GM19452 (cell line): ENCODE measurements at regions not wholly inside any gene's neighbourhood (a gene's known extent, or its start where the extent isn't known, plus 50 kb on each side); places are given as distances from the start of the nearest gene placed in this dataset.
"Not testable (repeated sequence)": the region's sequence is repeated elsewhere in the genome, so short reads cannot be mapped to it uniquely, and the experiment has no call there.

ENCODE experiments used
- ATAC-seq: cut with Tn5 transposase; IDR thresholded peaks from one replicate; pipeline ENCODE4 v1.9.1; 2021; ENCODE audit not compliant: unreplicated experiment

DNA sequence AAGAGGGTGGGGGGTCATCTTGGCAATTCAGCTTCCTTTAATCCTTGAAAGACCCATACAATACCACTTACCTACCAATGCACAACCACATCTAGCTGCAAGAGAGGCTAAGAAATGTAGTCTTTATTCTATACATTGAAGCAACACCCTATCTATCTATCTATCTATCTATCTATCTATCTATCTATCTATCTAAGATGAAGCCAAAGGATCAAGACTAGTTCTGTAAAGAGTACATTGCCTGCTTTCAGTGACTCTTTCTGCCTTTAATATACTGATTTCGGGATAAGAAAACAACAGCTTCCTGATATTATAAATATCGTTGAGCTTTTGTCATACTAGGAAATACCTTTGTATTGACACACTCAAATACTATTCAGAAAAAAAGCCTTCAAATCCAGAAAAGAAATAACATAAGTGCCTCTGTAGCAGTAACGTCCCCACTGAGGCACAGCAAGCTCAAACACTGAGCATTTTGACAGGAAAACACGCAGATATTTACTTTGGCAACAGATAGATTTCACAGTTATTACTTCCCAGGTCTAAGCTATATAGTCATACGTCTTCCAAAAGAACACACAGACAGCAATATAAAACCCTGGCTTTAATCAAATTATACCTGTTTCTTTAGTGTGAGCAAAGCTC is 139.4 kb upstream of the SERTAD2 start:
- ATAC-seq: no peak

DNA sequence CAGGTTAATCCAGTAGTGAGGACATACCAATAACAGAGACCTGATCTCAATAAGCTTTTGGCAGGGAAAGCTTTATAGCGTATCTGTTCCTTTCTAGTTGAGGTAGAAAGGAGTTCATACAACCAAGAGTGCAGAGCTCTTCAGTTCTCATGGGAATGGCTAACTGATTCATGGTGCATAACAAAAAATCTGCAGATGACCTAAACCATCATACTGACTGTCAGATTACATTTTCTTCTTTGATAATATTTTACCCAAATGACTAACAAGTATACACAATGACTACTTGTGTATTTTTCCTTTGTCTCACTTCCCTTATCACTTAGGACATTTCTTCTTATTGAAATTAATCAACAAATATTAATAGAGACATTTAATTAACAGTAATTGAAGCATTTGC is 140.0 kb upstream of the SERTAD2 start:
- ATAC-seq: no peak

DNA sequence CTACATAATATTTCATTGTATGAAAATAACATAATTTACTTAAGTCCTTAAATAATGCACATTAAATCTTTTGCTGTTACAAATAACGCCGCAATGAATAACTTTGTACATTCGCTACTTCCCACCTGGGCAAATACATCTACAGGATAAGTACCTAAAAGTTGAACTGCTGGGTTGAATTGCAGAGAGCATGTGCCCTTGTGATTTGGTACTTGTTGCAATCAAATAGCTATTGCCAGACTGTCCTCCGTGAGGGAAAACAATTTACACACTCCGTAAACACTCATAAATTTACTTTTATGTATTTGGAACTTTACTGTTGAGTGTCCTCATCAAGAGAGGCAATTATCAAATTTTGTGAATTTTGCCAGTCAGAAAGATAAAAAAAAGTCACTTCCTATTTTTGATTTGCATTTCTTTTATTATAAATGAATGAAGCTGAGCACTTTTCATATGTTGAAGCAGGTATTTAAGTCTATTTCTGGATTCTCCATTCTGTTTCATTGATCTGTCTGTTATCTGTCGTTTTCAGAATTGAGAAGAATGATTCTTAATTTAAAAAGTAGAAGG is 140.8 kb upstream of the SERTAD2 start:
- no peak for ATAC-seq

DNA sequence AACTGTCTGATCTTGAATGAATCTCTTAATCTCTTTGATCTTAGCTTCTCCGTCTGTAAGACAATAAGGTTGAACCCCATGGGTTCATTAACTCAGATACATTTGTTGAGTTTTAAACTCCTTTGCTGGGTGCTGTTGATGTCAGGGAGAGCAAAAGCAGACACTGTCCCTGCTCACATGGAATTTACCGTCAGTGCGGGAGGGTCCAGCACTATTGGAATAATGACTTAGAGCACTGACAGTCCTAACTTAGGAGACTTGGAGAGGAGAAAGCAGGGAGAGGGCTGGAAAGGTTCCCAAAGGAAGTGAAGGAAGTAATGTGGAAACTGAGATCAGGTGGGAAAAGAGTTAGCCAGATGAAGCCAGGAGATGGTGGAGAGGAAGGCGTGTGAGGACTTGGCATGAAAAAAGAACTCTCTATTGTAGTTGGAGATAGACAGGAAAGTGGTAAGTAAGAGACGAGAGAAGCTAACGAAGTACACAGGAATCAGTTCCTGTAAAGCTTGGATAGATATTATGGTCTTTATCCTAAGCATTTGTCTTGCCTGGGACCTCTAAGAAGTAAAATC is 141.4 kb upstream of the SERTAD2 start:
- no peak for ATAC-seq

DNA sequence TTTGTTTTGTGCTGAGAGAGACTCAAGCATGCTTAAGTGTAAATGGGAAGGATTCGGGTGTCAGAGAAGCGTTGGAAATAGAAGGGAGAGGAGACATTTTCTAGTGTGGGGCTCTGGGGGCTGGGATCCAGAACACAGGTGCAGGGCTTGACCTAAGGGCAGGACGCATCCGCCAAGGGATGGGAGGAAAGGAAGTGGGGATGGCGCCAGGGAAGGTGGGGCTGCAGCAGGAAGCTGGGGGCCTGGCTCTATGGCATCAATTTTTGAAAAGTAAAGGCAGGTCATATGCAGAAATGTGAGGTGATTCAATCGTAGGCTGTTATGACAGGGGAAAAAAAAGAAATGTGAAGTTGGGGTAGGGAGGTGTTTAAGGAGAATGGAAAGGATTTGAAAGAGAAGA is 143.2 kb upstream of the SERTAD2 start:
- ATAC-seq: no peak

DNA sequence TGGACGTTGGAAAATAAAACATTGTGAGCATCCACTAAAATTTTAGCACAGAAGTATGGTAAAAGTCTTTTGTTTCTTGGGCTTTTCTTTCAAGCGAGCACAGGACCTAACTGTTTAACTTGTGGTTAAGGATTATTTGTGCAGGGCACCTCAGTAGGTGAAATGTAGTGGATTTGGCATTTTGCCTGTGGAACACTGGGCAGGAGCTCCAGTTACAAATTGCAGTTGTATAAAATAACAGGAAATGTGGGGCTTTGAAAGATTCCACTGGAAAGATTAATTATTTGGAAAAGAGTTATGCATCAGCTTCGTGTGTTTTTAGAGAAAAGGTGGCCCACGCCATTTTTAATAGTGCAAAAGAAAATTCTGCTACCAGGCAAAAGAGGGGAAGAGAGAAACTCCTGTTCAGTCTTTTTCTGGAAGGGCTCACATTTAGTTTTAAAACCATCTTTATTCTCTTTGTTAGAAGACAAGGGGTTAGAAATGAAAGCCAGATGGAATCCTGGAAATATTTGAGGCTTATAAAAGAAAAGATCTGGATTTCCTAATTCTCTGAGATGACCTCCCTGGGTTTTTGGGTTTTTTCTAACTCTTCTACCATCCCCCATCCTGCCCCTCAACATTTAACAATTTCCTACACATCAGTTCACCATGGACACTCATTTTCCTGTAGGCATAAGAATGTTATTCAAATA is 144.3 kb upstream of the SERTAD2 start:
- no peak for ATAC-seq

DNA sequence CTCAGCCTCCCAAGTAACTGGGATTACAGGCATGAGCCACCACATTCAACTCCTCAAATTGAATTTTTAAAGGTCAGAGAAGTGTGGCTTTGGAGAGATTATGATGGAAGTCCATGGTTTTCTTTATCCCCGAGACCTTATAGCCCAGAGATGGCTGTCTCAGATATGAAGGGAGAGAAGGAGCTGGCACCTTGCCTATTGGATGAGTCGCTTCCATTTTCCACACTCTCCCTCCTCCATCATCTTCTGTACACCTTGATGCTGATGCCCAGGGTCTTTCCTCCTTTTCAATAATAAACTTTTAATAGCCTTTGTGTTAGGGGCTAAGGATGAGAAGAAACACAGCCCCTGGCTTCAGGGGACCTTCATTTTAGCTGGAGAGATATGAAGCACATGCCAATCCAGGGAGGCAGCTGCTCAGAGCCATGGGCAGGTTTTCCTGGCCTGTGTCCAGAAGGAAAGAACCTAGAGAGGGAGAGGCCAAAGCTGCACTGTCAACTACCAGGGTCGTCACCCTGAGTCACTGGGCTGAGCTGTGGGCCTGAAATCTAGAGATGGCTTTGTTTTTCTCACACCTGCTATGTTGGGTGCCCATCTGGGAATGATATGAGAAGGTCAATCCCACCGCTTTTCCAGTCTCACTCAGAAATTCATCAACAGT is 146.0 kb upstream of the SERTAD2 start:
- no peak for ATAC-seq

DNA sequence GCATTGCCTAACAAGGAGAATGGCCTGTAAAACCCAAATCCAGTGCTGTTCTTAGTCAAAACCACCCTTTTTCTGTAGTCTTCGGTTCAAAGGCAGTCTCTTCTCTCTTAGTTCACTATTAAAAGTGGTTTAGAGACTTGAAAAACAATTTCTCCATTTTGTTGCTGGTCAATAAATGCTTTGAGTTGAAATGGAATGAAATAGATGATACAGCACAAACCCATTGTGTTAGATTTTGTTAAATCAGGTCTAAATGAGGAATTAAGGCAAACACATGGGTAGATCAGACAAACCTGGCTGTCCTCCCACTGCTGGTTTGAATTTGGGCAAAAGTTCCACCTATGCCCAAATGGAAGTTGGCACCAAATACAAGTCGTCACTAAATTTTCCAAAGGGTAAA is 150.1 kb upstream of the SERTAD2 start:
- ATAC-seq: no peak

DNA sequence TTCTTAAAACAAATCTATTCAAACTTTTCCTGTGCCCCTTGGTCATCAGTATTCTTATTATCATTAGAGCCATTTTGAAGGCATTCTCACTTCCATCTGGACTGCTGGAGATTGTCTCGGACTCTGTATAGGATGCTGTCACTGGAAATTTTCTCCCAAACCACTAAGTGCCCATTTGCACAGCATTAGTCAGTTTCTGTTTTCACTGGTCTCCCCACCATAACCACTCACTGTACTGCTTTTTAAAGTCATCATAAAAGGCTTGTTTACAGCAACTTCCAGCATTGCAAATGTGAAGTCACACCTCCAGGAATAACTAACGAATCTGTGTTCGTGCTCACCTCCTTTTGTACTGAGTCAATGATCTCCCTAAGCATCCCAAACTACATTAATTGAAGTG is 150.9 kb upstream of the SERTAD2 start:
- no peak for ATAC-seq

DNA sequence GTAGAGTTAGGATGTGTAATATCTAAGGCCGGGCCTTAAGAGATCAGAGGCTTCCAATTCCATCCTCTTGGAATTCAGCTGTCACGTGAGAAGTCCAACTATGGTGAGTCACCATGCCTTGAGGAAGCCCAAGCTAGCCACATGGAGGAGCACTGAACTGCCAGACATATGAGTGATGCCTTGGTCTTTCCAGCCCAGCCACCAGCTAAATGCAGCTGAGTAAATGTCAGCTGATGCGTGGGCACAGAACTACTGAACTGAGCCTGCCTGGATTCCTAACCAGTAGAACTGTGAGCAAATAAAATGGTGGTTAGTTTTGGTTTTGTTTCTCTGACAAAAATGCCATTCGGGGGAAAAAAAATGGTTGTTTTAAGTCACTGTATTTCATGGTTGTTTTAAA is 153.7 kb upstream of the SERTAD2 start:
- ATAC-seq: peak; percentile 64

DNA sequence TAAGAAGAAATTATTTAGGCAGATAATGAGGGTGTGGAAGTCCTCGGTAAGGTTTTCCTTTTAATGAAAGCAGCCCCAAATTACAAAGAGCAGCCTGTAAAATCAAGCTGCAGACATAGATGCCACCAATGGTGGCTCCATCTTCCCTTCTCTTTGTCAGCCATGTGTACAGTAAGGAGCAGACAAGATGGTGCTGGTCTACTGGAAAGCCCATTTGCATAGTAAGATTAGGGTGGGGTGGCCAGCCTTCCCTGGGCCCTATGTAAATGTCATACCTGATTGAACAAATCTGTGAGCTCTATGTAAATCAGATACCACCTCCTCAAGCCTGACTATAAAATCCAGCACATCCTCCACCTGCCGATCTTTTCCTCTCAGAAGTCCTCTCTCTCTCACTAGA is 154.4 kb upstream of the SERTAD2 start:
- no peak for ATAC-seq

DNA sequence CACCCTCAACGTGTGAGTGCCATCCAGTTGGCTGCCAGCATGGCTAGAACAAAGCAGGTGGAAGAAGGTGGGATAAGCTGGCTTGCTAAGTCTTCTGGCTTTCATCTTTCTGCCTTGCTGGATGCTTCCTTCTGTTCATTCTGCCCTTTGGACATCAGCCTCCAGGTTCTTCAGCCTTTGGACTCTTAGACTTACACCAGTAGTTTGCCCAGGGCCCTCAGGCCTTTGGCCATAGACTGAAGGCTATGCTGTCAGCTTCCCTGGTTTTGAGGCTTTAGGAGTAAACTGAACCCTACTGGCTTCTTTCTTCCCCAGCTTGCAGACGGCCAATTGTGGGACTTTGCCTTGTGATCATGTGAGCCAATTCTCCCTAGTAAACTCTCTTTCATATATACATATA is 155.0 kb upstream of the SERTAD2 start:
- ATAC-seq: no peak

DNA sequence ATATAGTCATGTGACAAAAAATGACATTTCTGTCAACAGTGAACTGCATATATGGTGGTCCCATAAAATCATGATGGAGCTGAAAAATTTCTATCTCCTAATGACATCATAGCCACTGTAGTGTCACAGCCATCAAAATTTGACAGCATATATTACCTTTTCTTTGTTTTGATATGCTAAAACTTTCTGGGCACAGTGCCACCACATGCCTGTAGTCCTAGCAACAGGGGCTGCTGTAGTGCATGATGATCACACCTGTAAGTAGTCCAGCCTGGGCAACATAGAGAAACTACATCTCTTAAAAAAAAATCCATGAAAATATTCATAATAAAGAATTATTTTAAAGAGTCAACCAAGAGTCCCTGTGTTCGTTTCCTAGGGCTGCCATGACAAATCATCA is 155.5 kb upstream of the SERTAD2 start:
- no peak for ATAC-seq

DNA sequence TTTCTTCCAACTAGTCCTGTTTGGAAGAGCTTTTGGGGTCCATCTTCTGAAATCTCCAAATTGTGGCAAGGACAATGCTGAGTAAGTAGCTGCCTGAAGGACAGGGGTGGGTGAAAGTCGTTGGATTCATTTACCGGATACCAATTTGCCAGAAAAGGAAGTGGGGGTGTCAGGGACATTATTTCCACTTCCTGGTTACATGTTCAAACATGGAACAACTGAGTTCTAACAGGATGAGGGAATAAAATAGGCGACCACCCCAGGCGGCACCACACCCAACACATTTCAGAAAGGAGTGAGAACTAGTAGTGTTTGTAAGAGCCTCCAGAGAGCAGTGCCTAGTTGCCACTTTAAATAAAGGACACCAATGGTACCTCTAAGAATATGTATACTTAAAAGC is 158.6 kb upstream of the SERTAD2 start:
- ATAC-seq: no peak

DNA sequence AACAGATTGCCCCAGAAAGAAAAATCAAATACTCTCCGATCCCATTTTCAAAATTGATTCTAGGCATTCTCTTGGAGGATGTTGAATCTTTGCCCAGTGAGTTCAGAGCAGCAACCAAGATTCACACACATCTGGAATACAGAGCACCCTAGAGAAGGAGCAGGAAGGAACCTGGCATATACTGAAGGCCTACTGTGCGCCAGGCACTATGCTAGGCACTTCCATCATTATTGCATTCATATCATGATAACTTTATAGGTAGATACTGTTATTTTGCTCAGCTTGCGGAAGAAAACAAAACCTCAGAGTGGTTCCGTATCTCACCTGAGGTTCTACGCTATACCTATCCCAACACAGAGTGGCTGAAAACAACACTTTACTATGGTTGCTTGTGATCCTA is 160.3 kb upstream of the SERTAD2 start:
- ATAC-seq: no peak

DNA sequence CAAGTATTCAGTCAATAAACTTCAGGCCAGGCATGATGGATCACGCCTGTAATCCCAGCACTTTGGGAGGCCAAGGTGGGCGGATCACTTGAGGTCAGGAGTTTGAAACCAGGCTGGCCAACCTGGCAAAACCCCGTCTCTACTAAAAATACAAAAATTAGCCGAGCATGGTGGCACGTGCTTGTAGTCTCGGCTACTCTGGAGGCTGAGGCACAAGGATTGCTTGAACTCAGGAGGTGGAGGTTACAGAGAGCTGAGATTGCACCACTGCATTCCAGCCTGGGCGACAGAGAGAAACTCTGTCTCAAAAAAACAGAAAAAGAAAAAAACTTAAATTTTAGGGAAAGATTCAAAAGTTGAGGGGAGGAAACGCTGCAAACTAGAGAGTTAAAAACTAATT is 162.8 kb upstream of the SERTAD2 start:
- not testable (repeated sequence) for ATAC-seq

DNA sequence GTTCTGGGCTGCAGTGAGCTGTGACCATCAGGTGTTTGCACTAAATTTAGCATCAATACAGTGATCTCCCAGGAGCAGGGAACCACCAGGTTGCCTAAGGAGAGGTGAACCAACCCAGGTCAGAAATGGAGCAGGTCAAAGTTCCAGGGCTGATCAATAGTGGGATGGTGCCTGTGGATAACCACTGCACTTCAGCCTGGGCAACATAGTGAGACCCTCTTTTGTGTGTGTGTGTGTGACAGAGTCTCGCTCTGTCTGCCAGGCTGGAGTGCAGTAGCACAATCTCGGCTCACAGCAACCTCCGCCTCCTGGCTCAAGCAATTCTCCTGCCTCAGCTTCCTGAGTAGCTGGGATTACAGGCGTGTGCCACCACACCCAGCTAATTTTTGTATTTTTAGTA is 163.7 kb upstream of the SERTAD2 start:
- no peak for ATAC-seq

DNA sequence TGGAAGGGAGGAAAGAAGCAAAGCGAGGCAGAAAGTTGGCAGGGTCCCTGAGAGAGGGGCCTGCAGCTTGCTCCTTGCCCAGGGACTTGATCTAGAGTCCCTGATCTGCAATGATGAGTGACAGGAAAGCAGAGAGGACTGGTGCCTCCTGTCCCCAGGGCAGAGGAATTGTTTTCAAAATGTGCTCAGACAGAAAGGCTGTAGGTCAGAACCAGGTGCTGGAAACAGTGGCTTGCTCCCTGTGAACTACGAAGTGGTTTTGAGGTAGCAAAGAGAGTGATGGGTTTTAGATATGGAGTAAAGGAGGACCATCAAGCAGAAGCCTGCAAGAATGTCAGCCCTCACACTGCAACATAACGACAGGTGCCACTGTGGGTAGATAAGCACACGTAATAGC is 164.9 kb upstream of the SERTAD2 start:
- no peak for ATAC-seq

DNA sequence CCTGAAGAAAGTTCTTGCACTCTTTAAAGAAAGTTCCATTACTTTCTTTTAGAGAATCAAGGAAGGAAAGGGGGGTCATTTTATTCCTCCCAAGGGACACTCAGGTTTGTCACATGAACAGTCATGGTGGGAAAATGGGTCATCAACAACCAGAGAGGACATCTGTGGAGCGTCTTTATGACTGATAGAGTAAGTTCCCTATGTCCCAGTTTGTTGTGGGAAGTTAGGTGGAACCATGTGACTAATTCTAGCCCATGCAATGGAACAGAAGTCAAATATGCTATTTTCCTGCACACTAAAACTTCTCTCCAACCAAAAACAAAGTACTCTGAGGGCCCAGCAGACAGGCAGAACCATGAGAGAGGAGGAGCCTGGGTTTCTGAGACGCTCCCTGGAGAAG is 165.6 kb upstream of the SERTAD2 start:
- ATAC-seq: no peak

DNA sequence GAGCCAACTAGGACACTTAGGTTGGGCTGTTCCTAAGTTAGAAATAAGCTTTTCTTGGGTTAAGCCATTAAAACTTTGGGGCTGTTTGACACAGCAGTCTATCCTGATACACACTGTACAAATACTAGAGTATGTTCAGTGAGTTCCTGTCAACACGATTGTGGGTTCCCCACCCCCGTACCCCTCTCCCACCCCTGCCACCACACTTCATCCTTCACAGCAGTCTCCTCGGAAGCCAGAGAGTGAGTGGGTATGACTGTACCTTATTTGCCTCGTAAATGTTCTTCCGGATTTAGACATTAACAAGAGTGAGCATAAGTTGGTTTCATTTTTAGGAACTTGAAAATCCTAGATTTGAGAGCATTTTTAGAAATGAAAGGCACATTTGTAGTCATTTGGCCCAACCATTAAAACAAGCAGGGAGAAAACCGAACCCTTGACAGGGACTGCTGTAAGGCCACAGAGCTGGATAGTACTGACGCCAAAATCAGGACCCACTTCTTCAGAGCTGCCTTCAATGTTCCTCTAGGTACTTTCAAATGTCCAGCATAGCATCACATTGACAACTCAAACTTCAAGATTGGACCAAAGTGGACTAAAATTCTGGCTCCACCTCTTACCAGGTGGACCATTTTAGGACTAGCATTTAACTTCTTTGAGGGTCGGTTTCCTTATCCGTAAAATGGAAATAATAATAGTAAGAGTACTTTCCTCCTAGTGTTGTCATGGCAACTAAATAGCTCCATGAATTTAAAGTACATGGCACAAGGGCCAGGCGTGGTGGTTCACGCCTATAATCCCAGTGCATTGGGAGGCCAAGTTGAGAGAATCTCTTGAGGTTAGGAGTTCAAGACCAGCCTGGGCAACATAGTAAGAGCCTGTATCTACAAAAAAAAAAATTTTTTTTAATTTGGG is 166.3 kb upstream of the SERTAD2 start:
- peak; percentile 95 for ATAC-seq

DNA sequence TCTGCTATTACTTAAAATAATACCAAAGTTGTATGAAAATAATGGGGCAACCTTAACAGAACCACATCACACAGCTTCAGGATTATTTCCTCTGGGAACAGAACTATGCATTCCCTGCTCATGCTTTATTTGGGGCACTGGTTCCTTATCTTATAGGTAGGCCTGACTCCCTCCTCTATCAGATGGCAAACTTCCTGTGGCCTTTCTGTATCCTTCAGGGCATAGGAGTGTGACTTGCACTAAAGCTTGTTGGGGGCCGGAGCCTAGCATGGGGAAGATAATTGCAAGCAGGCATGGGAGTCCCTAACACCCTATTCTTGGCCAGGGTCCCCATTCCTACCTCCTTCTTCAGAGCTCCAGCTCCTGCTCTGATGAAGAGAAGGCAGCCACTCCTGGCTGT is 167.2 kb upstream of the SERTAD2 start:
- ATAC-seq: no peak
